Testis (tissue), 2 donors: ENCODE measurements at regions not wholly inside any gene's neighbourhood (a gene's known extent, or its start where the extent isn't known, plus 50 kb on each side); places are given as distances from the start of the nearest gene placed in this dataset.
"Not testable (repeated sequence)": the region's sequence is repeated elsewhere in the genome, so short reads cannot be mapped to it uniquely, and the experiment has no call there.

Experiments
- CTCF ChIP-seq, 3 experiments: fragments of 450-650 bp in 2 of 3; fragments of 200-600 bp in 1 of 3; sonication (generic) in 1 of 3; IDR thresholded peaks; one replicate each; pipeline ENCODE4 v1.5.1; 2016 to 2019; ENCODE audit warnings: antibody characterized with exemption in 3 of 3, mild to moderate bottlenecking in 2 of 3, moderate library complexity in 1 of 3
- POLR2A ChIP-seq: fragments of 450-650 bp; IDR thresholded peaks from one replicate; pipeline ENCODE4 v1.6.1; 2017; ENCODE audit warnings: antibody characterized with exemption, mild to moderate bottlenecking, moderate library complexity

- TF ChIP-seq CTCF (IDR thresholded peaks at IDR 0.05); POLR2A: not testable (repeated sequence)
These were observed 180.7 kb upstream of the IRX4 start for GRCh38 chr5:2063380-2063779.
